Kidney epithelial cell (primary cell): ENCODE measurements at regions not wholly inside any gene's neighbourhood (a gene's known extent, or its start where the extent isn't known, plus 50 kb on each side); places are given as distances from the start of the nearest gene placed in this dataset.
"Not testable (repeated sequence)": the region's sequence is repeated elsewhere in the genome, so short reads cannot be mapped to it uniquely, and the experiment has no call there.

Experiments
- DNase-seq: peaks from one replicate; pipeline ENCODE4 v3.0.0-alpha.2; 2010; ENCODE audit warnings: low read depth
- H3K27me3 ChIP-seq: 2 replicates; pipeline ENCODE4 v1.6.0; 2011; ENCODE audit warnings: low read length; ENCODE audit not compliant: control insufficient read depth, insufficient read depth
- H3K36me3 ChIP-seq: 2 replicates; pipeline ENCODE4 v1.5.1; 2011; ENCODE audit warnings: low read length; ENCODE audit not compliant: control insufficient read depth, insufficient read depth
- H3K4me3 ChIP-seq: 2 replicates; pipeline ENCODE4 v1.5.1; 2011; ENCODE audit warnings: low read depth, mild to moderate bottlenecking, control low read depth, low read length
- TF ChIP-seq, protein P1 (sequence below): IDR thresholded peaks from 2 replicates; pipeline ENCODE4 v1.5.1; 2011; ENCODE audit warnings: mild to moderate bottlenecking, moderate library complexity, low read length, control low read depth, inconsistent platforms; ENCODE audit not compliant: insufficient read depth, poor library complexity, severe bottlenecking

DNA sequence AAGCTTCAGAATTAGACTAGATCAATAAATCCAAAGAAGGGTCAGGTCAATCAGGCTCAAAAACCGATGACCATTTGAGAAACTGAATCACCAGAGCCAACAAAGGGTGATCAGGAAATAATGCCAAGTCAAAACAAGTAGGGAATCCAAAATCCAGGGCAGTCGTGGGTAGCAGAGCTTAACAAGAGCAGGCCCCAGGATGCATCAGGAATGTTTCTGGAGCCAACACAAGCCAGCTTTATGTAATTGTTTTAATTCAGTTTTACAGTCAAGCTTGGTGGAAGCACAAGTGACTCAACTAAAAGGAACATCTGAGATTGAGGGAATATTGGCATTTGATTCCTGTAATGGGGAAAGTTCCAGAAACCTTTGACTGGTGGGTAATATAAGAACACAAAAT, 237.9 kb upstream of the EDA2R start:
- H3K27me3 ChIP-seq = no peaks in the 10 kb centered on the region
- H3K36me3 ChIP-seq = no peaks in the 10 kb centered on the region
- no peak overlapping the region for H3K4me3 ChIP-seq
- DNase-seq = no peak
- TF ChIP-seq, protein P1, sequence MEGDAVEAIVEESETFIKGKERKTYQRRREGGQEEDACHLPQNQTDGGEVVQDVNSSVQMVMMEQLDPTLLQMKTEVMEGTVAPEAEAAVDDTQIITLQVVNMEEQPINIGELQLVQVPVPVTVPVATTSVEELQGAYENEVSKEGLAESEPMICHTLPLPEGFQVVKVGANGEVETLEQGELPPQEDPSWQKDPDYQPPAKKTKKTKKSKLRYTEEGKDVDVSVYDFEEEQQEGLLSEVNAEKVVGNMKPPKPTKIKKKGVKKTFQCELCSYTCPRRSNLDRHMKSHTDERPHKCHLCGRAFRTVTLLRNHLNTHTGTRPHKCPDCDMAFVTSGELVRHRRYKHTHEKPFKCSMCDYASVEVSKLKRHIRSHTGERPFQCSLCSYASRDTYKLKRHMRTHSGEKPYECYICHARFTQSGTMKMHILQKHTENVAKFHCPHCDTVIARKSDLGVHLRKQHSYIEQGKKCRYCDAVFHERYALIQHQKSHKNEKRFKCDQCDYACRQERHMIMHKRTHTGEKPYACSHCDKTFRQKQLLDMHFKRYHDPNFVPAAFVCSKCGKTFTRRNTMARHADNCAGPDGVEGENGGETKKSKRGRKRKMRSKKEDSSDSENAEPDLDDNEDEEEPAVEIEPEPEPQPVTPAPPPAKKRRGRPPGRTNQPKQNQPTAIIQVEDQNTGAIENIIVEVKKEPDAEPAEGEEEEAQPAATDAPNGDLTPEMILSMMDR = no peak

DNA sequence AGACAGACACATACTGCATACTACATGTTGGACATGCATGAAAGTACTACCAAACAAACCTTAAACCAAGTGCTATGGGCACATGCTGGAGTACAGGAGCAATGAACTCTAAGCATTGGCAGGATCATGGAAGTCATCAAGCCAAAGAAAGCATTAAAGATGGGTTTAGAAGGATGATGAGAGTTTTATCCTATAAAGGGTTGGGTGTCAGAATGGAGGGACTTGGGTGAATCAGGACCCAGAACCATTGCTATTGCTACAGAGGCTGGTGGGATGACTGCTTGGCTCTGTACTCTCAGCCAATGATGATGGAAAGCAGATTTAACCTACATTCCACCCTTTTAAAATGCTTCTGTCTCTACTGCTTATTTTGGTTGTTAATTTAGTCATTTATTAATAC, 233.9 kb upstream of the EDA2R start:
- TF ChIP-seq, protein P1 = no peak
- Histone ChIP-seq H3K4me3 (no peak overlapping the region), H3K36me3 (no peaks in the 10 kb centered on the region), H3K27me3 (no peaks in the 10 kb centered on the region)
- DNase-seq = no peak

DNA sequence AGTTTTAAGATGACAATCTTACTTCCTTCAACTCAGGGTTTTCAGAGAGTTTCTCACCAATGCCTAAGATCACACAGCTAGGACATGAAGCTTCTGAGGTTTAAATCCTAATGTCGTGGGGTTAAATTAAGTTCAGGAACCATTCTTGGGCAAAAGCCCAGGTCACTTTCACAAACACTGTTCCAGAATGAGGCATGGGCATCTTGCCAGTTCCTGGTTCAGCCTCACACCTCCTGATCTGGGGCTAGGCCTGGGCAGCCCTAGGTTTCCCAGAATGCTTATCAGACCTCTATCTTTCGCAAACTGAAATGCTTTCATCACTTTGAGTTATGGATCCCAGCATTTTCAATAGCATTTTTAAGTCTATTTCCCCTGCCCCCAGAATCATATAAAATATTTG, 224.8 kb upstream of the EDA2R start:
- DNase-seq = no peak
- Histone ChIP-seq H3K36me3 (no peaks in the 10 kb centered on the region), H3K4me3 (no peak overlapping the region), H3K27me3 (no peaks in the 10 kb centered on the region)
- TF ChIP-seq, protein P1 = no peak

DNA sequence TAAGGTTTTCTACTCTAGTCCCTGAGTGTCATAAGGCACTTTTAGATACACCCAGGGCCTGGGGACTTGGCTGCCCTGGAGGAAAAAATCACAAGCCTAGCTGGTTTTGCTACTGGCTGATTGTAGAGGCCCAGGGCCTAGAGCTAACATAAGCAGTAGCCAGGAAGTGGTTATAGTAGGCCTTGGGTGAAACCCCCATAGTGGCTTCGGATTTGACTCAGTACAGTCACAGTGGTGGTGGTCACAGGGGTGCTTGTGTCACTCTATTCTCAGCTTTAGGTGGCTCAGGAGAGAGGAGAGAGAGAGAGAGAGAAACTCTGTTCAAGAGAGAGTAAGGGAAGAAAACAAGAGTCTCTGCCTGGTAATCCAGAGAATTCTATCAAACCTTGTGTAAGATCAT, 194.5 kb upstream of the EDA2R start:
- H3K4me3 ChIP-seq = no peak overlapping the region
- no peaks in the 10 kb centered on the region for H3K36me3 ChIP-seq
- TF ChIP-seq, protein P1 = no peak
- no peak for DNase-seq
- no peaks in the 10 kb centered on the region for H3K27me3 ChIP-seq

DNA sequence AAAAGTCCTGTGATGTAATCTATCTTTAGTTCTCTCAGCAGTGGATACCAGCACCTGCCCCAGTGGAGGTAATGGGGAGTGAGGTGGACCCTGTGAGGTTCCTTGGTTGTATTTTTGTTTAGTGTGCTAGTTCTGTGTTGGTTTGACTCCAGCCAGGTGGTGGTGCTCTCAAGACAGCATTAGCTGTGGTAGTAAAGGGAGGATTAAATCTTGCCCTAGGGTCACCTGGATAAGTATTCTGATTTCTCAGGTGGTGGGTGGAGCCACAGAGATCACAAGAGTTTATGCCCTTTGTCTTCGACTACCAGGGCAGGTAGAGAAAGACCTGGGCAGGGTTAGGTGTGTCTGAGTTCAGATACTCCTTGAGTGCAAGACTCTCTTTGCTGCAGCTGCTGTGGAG, 176.3 kb upstream of the EDA2R start:
- H3K27me3 ChIP-seq = no peaks in the 10 kb centered on the region
- TF ChIP-seq, protein P1 = no peak
- no peak for DNase-seq
- H3K36me3 ChIP-seq = no peaks in the 10 kb centered on the region
- no peak overlapping the region for H3K4me3 ChIP-seq

DNA sequence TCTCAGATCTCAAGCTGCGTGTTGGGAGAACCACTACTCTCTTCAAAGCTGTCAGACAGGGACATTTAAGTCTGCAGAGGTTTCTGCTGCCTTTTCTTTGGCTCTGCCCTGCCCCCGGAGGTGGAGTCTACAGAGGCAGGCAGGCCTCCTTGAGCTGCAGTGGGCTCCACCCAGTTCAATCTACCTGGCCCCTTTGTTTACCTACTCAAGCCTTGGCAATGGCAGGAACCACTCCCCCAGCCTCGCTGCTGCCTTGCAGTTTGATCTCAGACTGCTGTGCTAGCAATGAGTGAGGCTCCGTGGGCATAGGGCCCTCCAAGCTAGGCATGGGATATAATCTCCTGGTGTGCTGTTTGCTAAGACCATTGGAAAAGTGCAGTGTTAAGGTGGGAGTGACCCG, 155.6 kb upstream of the EDA2R start:
- DNase-seq, H3K36me3 ChIP-seq: not testable (repeated sequence)

More for the DNA sequence above, 155.6 kb upstream of the EDA2R start:
- not testable (repeated sequence) for H3K27me3 ChIP-seq, H3K4me3 ChIP-seq
